HCT116 (cell line): ENCODE measurements at regions not wholly inside any gene's neighbourhood (a gene's known extent, or its start where the extent isn't known, plus 50 kb on each side); places are given as distances from the start of the nearest gene placed in this dataset.

Source experiments
- ATAC-seq: fragments of 200-7000 bp; cut with Tn5 transposase; 2 replicates; pipeline ENCODE4 v1.9.1; 2020; ENCODE audit warnings: mild to moderate bottlenecking, moderate library complexity
- BruUV-seq: library from RNA; stranded (reverse); fragments of 400-500 nt; replicated peaks from 2 replicates; lab custom pipeline; 2021; lab: Mats Ljungman, UMichigan
- CTCF ChIA-PET: fragments of 300-600 bp; sonication (Branson Sonifier 250); formaldehyde crosslinking; loops from one replicate; lab custom pipeline; 2021; ENCODE audit warnings: antibody characterized with exemption; lab: Charles Lee
- POLR2A ChIA-PET: fragments of 300-600, 350-600 bp; sonication (Branson Sonifier 250); formaldehyde crosslinking; loops from one replicate; lab custom pipeline; 2021; ENCODE audit warnings: antibody characterized with exemption; lab: Charles Lee
- RAD21 ChIA-PET, 2 experiments: fragments of 300-600 bp; sonication (Branson Sonifier 250); formaldehyde crosslinking; loops; one replicate each; lab custom pipeline; 2023; ENCODE audit warnings: low total read pairs in 2 of 2; ENCODE audit not compliant: uncharacterized antibody in 2 of 2, unreplicated experiment in 2 of 2, low non-redundant PET in 1 of 2; lab: Charles Lee
- DNase-seq: peaks from one replicate; pipeline ENCODE4 v3.0.0-alpha.2; 2010; ENCODE audit warnings: low read depth, low spot score
- H2AFZ ChIP-seq: fragments of 200-600 bp; shearing (Covaris generic), sonication (generic); 2 replicates; pipeline ENCODE4 v1.6.1; 2017; ENCODE audit warnings: low read depth, mixed run types, mixed read lengths, antibody characterized with exemption, low read length; ENCODE audit not compliant: poor library complexity, severe bottlenecking
- H3K27ac ChIP-seq: 2 replicates; pipeline ENCODE4 v1.5.1; 2012; ENCODE audit warnings: low read depth, low read length
- H3K27me3 ChIP-seq: fragments of 200-600 bp; sonication (generic); 2 replicates; pipeline ENCODE4 v1.6.1; 2016; ENCODE audit warnings: mixed run types, low read length, mixed read lengths; ENCODE audit not compliant: insufficient read depth
- H3K36me3 ChIP-seq, 2 experiments: fragments of 200-500 bp in 1 of 2; fragments of 200-600 bp in 1 of 2; sonication (Bioruptor generic) in 1 of 2; sonication (generic) in 1 of 2; 2 replicates each; pipeline versions ENCODE4 v1.5.1 to v1.6.1; 2014 to 2016; ENCODE audit warnings: low read length in 2 of 2, inconsistent platforms in 1 of 2, mixed read lengths in 1 of 2, mixed run types in 1 of 2; ENCODE audit not compliant: insufficient read depth in 2 of 2, control insufficient read depth in 1 of 2
- H3K4me1 ChIP-seq, 2 experiments: fragments of 200-600 bp in 1 of 2; sonication (generic) in 1 of 2; 2 replicates each; pipeline versions ENCODE4 v1.5.1 to v1.6.1; 2012 to 2017; ENCODE audit warnings: low read length in 2 of 2, inconsistent platforms in 1 of 2, mild to moderate bottlenecking in 1 of 2, mixed read lengths in 1 of 2, mixed run types in 1 of 2, moderate library complexity in 1 of 2; ENCODE audit not compliant: insufficient read depth in 2 of 2, control insufficient read depth in 1 of 2
- H3K4me2 ChIP-seq: fragments of 200-600 bp; sonication (generic); 2 replicates; pipeline ENCODE4 v1.6.1; 2017; ENCODE audit warnings: mixed run types, low read length, mixed read lengths
- H3K4me3 ChIP-seq, 2 experiments: fragments of 200-600 bp in 1 of 2; sonication (generic) in 1 of 2; replicated peaks in 1 of 2; 2 replicates each; pipeline ENCODE4 v1.5.1; 2011 to 2016; ENCODE audit warnings: low read length in 2 of 2, control low read depth in 1 of 2, low read depth in 1 of 2, mild to moderate bottlenecking in 1 of 2, mixed read lengths in 1 of 2, mixed run types in 1 of 2
- H3K79me2 ChIP-seq: fragments of 200-600 bp; sonication (generic); 2 replicates; pipeline ENCODE4 v1.6.1; 2017; ENCODE audit warnings: mild to moderate bottlenecking, mixed run types, low read length, moderate library complexity, mixed read lengths; ENCODE audit not compliant: insufficient read depth
- H3K9ac ChIP-seq: fragments of 200-600 bp; sonication (generic); 2 replicates; pipeline ENCODE4 v1.6.1; 2016; ENCODE audit warnings: low read length, mixed read lengths
- H3K9me2 ChIP-seq: fragments of 200-600 bp; sonication (generic), shearing (Covaris generic); 2 replicates; pipeline ENCODE4 v1.6.1; 2017; ENCODE audit warnings: mixed run types, mild to moderate bottlenecking, moderate library complexity; ENCODE audit not compliant: insufficient read depth
- H3K9me3 ChIP-seq, 2 experiments: fragments of 200-500 bp in 1 of 2; fragments of 200-600 bp in 1 of 2; sonication (Bioruptor generic) in 1 of 2; sonication (generic) in 1 of 2; 2 replicates each; pipeline ENCODE4 v1.6.1; 2014 to 2017; ENCODE audit warnings: low read length in 2 of 2, mixed read lengths in 2 of 2, inconsistent platforms in 1 of 2, low read depth in 1 of 2, mild to moderate bottlenecking in 1 of 2, mixed run types in 1 of 2, moderate library complexity in 1 of 2; ENCODE audit not compliant: control insufficient read depth in 1 of 2, insufficient read depth in 1 of 2
- H4K20me1 ChIP-seq: fragments of 200-600 bp; sonication (generic), shearing (Covaris generic); 2 replicates; pipeline ENCODE4 v1.6.1; 2017; ENCODE audit warnings: mixed run types, mild to moderate bottlenecking, moderate library complexity; ENCODE audit not compliant: insufficient read depth
- ATF3 ChIP-seq: IDR thresholded peaks from 2 replicates; pipeline ENCODE4 v1.6.1; 2012
- CBX3 ChIP-seq: IDR thresholded peaks from 2 replicates; pipeline ENCODE4 v1.6.1; 2012; ENCODE audit warnings: low read depth
- CEBPB ChIP-seq: IDR thresholded peaks from 2 replicates; pipeline ENCODE4 v1.6.1; 2012; ENCODE audit warnings: low read depth
- CTCF ChIP-seq, 3 experiments: fragments of 200-600 bp in 1 of 3; sonication (generic) in 1 of 3; IDR thresholded peaks in 2 of 3; conservative IDR thresholded peaks in 1 of 3; 2 replicates each; pipeline ENCODE4 v1.5.1; 2012 to 2017; ENCODE audit warnings: low read depth in 2 of 3, low read length in 2 of 3, antibody characterized with exemption in 1 of 3, borderline replicate concordance in 1 of 3, control low read depth in 1 of 3, mild to moderate bottlenecking in 1 of 3, mixed read lengths in 1 of 3, mixed run types in 1 of 3, moderate library complexity in 1 of 3; ENCODE audit not compliant: insufficient read depth in 1 of 3
- EGR1 ChIP-seq: IDR thresholded peaks from 2 replicates; pipeline ENCODE4 v1.6.1; 2012; ENCODE audit warnings: low read depth
- ELF1 ChIP-seq: IDR thresholded peaks from 2 replicates; pipeline ENCODE4 v1.6.1; 2012; ENCODE audit warnings: low read depth, borderline replicate concordance
- EZH2 ChIP-seq: fragments of 200-600 bp; sonication (generic); IDR thresholded peaks from 2 replicates; pipeline ENCODE4 v1.6.1; 2017; ENCODE audit warnings: antibody characterized with exemption, mixed run types
- FOSL1 ChIP-seq: IDR thresholded peaks from 2 replicates; pipeline ENCODE4 v1.6.1; 2012; ENCODE audit warnings: low read depth
- JUND ChIP-seq: IDR thresholded peaks from 2 replicates; pipeline ENCODE4 v1.6.1; 2012
- MAX ChIP-seq: IDR thresholded peaks from 2 replicates; pipeline ENCODE4 v1.6.1; 2012
- POLR2A ChIP-seq: IDR thresholded peaks from 2 replicates; pipeline ENCODE4 v1.7.0; 2011; ENCODE audit warnings: borderline replicate concordance; ENCODE audit not compliant: insufficient read depth, insufficient read length; ENCODE audit errors: extremely low read depth
- POLR2AphosphoS5 ChIP-seq: IDR thresholded peaks from 2 replicates; pipeline ENCODE4 v1.6.1; 2011; ENCODE audit warnings: mild to moderate bottlenecking, low read depth, low read length, moderate library complexity
- REST ChIP-seq: IDR thresholded peaks from 2 replicates; pipeline ENCODE4 v1.6.1; 2012; ENCODE audit warnings: low read depth
- SIN3A ChIP-seq: IDR thresholded peaks from 2 replicates; pipeline ENCODE4 v1.6.1; 2012; ENCODE audit warnings: low read depth
- SP1 ChIP-seq: IDR thresholded peaks from 2 replicates; pipeline ENCODE4 v1.6.1; 2012; ENCODE audit warnings: low read depth
- SRF ChIP-seq: IDR thresholded peaks from 2 replicates; pipeline ENCODE4 v1.6.1; 2012; ENCODE audit warnings: low read depth
- YY1 ChIP-seq: IDR thresholded peaks from 2 replicates; pipeline ENCODE4 v1.6.1; 2011; ENCODE audit warnings: low read length, low read depth, moderate library complexity, mild to moderate bottlenecking; ENCODE audit not compliant: insufficient replicate concordance; ENCODE audit errors: extremely low read depth
- ZBTB33 ChIP-seq: IDR thresholded peaks from 2 replicates; pipeline ENCODE4 v1.6.1; 2011; ENCODE audit warnings: mild to moderate bottlenecking, low read length, moderate library complexity; ENCODE audit not compliant: insufficient replicate concordance; ENCODE audit errors: extremely low read depth
- ZFX ChIP-seq: fragments of 450-650 bp; IDR thresholded peaks from 2 replicates; pipeline ENCODE4 v1.6.1; 2017
- ZNF274 ChIP-seq: fragments of 200-500 bp; sonication (Bioruptor generic); IDR thresholded peaks from 2 replicates; pipeline ENCODE4 v1.6.1; 2014; ENCODE audit warnings: mild to moderate bottlenecking, low read depth, low read length, inconsistent platforms
- intact Hi-C: fragments of 100-400 bp; cut with micrococcal nuclease; formaldehyde crosslinking; loops from 2 replicates; pipeline ENCODE4 v1.10.0; 2022

- CTCF ChIA-PET: interaction anchor here (1.9 kb wide), 1 partner anchor 41 kb away, joined by 7 read pairs; no protein-coding TSS in a partner anchor
- RAD21 ChIA-PET: no interaction called here
- intact Hi-C loops: loop anchor here (1.0 to 5.0 kb wide), 2 partner anchors 88 to 180 kb away; partner anchors contain the start of gene CEBPB
- H3K4me2 ChIP-seq: no peak overlapping the region
- no peaks in the 10 kb centered on the region for H3K9me2 ChIP-seq
- DNase-seq (no peak), ATAC-seq (no peak)
- H3K9ac ChIP-seq: no peak overlapping the region
- no peak overlapping the region for H2AFZ ChIP-seq
- H3K27me3 ChIP-seq: no peaks in the 10 kb centered on the region
- H4K20me1 ChIP-seq: no peaks in the 10 kb centered on the region
- POLR2A ChIA-PET: interaction anchor here (1.0 kb wide), 1 partner anchor 89 kb away, joined by 3 read pairs; the partner anchor contains the start of gene CEBPB
- H3K4me1 ChIP-seq: peaks cover 32 to 61% of the 10 kb centered on the region in 2 experiments
- no peaks in the 10 kb centered on the region for H3K36me3 ChIP-seq
- TF ChIP-seq REST (no peak), SRF (no peak), ELF1 (no peak), ZFX (no peak), CBX3 (no peak), EZH2 (no peak), POLR2AphosphoS5 (no peak), YY1 (no peak), ZNF274 (no peak), ZBTB33 (no peak), EGR1 (no peak), MAX (no peak), SIN3A (no peak), SP1 (no peak), CTCF (IDR thresholded peaks at IDR 0.05 in 2 of 3, conservative IDR thresholded peaks at IDR 0.05 in 1 of 3; ENCODE audit: borderline replicate concordance in 1 of 3, insufficient read depth in 1 of 3, low read depth in 2 of 3, low read length in 2 of 3) (no peak), ATF3 (no peak), CEBPB (no peak), POLR2A (no peak), JUND (no peak), FOSL1 (no peak)
- H3K9me3 ChIP-seq: no peaks in the 10 kb centered on the region
- H3K79me2 ChIP-seq: no peaks in the 10 kb centered on the region
- BruUV-seq: no TSS peak
- no peak overlapping the region for H3K4me3 ChIP-seq
- H3K27ac ChIP-seq: no peak overlapping the region
Measured at GRCh38 chr20:50279988-50280850, 89.6 kb downstream of the CEBPB start.
